Activated T-helper 1 cell treated with anti-CD3 and anti-CD28 coated beads, Interleukin-12 subunit alpha, Interleukin-12 subunit beta, Interleukin-2, Interleukin-4 antibody, amounts not matched to agents 30 ng/mL and 10 ng/mL and 1 ng/mL, durations not matched to agents 14 hours and 24 hours and 36 hours (primary cell): ENCODE measurements at regions not wholly inside any gene's neighbourhood (a gene's known extent, or its start where the extent isn't known, plus 50 kb on each side); places are given as distances from the start of the nearest gene placed in this dataset.

ENCODE experiments used
- DNase-seq: peaks from one replicate; pipeline ENCODE4 v3.0.0; 2021; ENCODE audit warnings: low spot score
- H3K27ac Mint-ChIP-seq: one replicate; pipeline ENCODE4 v1.8.0; 2021; ENCODE audit warnings: mild to moderate bottlenecking, mixed read lengths
- H3K27me3 Mint-ChIP-seq: one replicate; pipeline ENCODE4 v1.8.0; 2022; ENCODE audit warnings: mild to moderate bottlenecking, moderate library complexity, mixed read lengths; ENCODE audit not compliant: insufficient read depth
- H3K36me3 Mint-ChIP-seq: one replicate; pipeline ENCODE4 v1.8.0; 2021; ENCODE audit warnings: low read depth, mixed read lengths
- H3K4me1 Mint-ChIP-seq: one replicate; pipeline ENCODE4 v1.8.0; 2021; ENCODE audit warnings: low read depth, mixed read lengths
- H3K4me3 Mint-ChIP-seq: one replicate; pipeline ENCODE4 v1.8.0; 2021; ENCODE audit warnings: mild to moderate bottlenecking, moderate library complexity, mixed read lengths
- H3K9me3 Mint-ChIP-seq: one replicate; pipeline ENCODE4 v1.8.0; 2021; ENCODE audit warnings: mixed read lengths
- intact Hi-C: fragments of 100-400 bp; cut with micrococcal nuclease; formaldehyde crosslinking; loops from one replicate; pipeline ENCODE4 v1.15.1; 2024

DNA sequence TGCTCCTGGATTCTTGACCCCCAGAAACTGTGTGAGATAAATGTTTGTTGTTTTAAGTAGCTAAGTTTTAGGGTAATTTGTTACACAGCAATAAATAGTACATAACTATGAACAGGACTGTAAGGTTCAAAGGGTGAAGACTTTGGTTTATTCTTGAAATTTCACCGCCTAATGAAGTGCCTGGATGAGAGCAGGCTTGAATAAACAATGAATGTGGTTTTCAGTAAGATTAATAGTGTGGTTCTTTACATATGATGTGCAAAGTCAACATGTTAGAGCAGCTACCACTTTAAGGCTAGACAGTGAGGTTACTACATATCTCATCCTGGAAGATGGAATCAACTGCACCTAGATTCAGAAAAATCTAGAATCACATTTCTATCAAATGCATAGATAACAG is 145.2 kb upstream of the BTG1 start:
- Mint-ChIP-seq H3K27me3 (no peaks in the 10 kb centered on the region), H3K4me3 (no peak overlapping the region), H3K36me3 (no peaks in the 10 kb centered on the region), H3K27ac (no peak overlapping the region), H3K4me1 (no peaks in the 10 kb centered on the region), H3K9me3 (peaks cover 3% of the 10 kb centered on the region)
- no peak for DNase-seq
- intact Hi-C loops = no loop called here

DNA sequence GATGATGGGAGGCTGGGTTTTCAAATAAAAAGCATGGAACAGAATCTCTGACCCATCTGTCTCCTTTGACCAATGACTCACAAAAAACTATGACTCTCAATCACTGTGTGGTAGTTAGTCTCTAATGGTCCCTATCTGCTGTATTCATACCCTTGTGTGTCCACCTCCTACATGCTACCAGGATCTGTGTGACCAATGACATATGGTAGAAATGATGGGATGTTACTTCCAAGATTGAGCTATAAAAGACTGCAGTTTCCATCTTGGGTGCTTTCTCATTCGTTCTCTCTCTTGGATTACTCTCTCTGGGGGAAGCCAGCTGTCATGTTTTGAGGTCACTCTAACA is 144.7 kb upstream of the BTG1 start:
- Mint-ChIP-seq H3K4me3 (no peak overlapping the region), H3K27ac (no peak overlapping the region), H3K4me1 (no peaks in the 10 kb centered on the region), H3K9me3 (no peaks in the 10 kb centered on the region), H3K36me3 (no peaks in the 10 kb centered on the region), H3K27me3 (no peaks in the 10 kb centered on the region)
- no peak for DNase-seq
- intact Hi-C loops = no loop called here

DNA sequence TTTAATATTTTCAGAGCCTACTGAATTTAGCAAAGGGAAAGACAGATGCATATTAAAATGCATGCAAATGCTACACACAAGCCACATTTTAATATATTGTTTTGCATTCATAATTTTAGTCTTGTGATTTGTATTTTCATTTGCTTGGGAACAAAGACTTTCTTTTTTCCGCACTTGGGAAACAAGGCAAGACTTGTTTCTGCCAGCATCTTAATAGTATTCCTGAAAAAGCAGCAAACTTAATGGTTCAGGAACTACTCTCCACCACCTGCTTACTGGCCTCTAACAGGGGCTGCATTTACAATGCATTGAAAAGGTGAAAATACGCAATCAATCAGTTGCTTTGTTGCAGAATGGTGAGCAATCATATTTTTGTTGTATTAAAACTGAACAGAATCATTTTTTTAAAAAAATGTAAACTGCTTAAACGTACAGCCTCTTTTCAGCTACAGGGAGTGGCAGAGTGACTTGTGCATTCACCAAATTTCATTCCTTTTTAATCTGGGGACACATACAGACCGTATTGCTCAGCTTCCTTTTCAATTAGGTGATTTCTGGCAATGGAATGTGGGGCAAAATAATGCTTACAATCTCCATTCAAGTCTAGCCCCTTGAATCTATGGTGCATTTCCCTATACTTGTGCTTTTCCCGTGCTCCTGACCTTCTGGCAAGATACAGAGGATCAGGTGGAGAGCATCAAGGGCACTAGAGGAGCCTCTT is 144.1 kb upstream of the BTG1 start:
- no peaks in the 10 kb centered on the region for H3K9me3 Mint-ChIP-seq
- H3K4me3 Mint-ChIP-seq = no peak overlapping the region
- H3K36me3 Mint-ChIP-seq = no peaks in the 10 kb centered on the region
- intact Hi-C loops = no loop called here
- H3K4me1 Mint-ChIP-seq = no peaks in the 10 kb centered on the region
- H3K27me3 Mint-ChIP-seq = no peaks in the 10 kb centered on the region
- H3K27ac Mint-ChIP-seq = no peak overlapping the region
- DNase-seq = no peak

DNA sequence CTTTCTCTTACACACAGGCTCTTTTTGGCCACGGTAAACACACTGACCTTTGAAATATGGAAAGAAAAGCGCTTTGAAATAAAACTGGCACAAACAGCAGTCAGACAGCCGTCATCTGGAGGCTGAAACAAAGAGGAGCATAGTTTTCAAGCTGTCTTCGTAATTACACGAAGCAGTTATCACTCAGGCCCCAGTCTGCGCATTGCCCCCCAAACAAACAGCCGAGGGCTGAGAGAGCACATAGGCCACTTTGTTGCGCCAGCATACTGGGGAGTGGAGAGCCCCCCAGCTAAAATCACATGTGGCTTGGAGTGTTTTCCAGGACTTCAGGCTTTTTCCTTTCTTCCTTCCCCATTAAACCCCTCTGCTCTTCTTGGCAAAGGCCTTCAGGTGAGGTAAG is 142.9 kb upstream of the BTG1 start:
- H3K4me3 Mint-ChIP-seq = no peak overlapping the region
- H3K27ac Mint-ChIP-seq = no peak overlapping the region
- no peak for DNase-seq
- H3K36me3 Mint-ChIP-seq = no peaks in the 10 kb centered on the region
- no peaks in the 10 kb centered on the region for H3K27me3 Mint-ChIP-seq
- H3K9me3 Mint-ChIP-seq = no peaks in the 10 kb centered on the region
- intact Hi-C loops = no loop called here
- no peaks in the 10 kb centered on the region for H3K4me1 Mint-ChIP-seq

DNA sequence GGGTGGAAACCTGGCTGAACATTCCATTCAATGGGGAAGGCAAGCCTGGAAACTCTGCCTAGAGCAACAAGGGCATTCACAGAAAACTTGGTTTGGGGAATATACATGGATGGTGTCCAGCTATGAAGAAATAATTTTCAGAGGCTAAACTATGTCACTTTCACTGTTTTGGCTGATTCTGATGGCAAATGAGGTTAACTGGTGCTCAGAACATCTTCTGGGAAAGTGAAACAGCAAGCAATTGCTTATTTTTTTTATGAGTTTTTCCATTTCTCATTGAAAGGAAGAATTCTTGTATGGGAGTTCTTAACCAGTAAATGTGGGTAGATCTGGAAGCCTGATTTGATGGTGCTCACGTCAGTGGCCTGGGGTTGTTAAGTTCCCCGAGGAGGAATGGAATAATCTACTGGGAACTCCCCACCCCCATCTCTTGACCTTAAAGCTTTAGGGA is 132.8 kb upstream of the BTG1 start:
- Mint-ChIP-seq H3K27me3 (no peaks in the 10 kb centered on the region), H3K27ac (peak overlapping the region; percentile 37), H3K36me3 (peaks cover 5% of the 10 kb centered on the region), H3K4me3 (no peak overlapping the region), H3K9me3 (peaks cover 10% of the 10 kb centered on the region), H3K4me1 (peaks cover 14% of the 10 kb centered on the region)
- intact Hi-C loops = no loop called here
- DNase-seq = no peak

DNA sequence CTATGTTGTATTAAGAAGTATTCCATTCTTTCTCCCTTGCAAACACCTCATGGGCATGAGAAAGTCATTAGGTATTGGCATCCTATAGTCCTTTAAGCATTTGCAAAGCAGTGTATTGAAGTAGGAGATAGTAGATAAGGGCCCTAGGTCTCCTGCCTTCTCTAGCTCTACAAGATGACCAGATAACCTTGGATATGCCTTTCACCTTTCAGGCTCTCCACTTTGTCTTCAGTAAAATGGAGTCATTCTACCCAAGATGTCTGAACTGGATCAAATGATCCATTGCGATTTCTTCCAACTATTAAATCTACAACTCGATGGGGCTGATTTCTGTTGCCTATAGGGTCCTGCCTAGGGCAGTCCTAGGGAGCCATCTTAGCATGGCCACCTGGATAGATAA is 132.1 kb upstream of the BTG1 start:
- H3K9me3 Mint-ChIP-seq = peaks cover 10% of the 10 kb centered on the region
- H3K27me3 Mint-ChIP-seq = no peaks in the 10 kb centered on the region
- peaks cover 5% of the 10 kb centered on the region for H3K36me3 Mint-ChIP-seq
- intact Hi-C loops = no loop called here
- H3K27ac Mint-ChIP-seq = no peak overlapping the region
- H3K4me3 Mint-ChIP-seq = no peak overlapping the region
- H3K4me1 Mint-ChIP-seq = peaks cover 14% of the 10 kb centered on the region
- no peak for DNase-seq

DNA sequence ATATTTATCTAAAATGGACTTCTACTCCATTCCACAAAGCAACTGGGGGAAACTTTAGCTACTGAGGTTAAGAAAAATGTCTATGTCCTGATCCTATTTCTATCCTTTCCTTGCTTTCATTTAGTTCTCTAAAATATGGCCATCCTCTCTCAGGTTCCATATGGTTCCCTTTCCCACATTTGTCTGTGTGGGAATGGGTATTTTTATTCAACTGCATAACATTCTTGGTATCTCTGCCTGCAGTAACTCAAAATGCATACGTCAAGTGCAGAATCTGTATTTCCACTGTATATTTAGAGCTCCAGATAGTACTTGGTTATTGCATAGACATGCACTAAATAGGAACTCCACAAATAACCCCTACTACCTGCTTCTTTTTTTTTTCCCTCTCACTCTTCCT is 130.6 kb upstream of the BTG1 start:
- intact Hi-C loops = no loop called here
- H3K36me3 Mint-ChIP-seq = peaks cover 5% of the 10 kb centered on the region
- DNase-seq = no peak
- H3K27me3 Mint-ChIP-seq = no peaks in the 10 kb centered on the region
- H3K9me3 Mint-ChIP-seq = peaks cover 10% of the 10 kb centered on the region
- H3K27ac Mint-ChIP-seq = no peak overlapping the region
- H3K4me1 Mint-ChIP-seq = peaks cover 14% of the 10 kb centered on the region
- no peak overlapping the region for H3K4me3 Mint-ChIP-seq

DNA sequence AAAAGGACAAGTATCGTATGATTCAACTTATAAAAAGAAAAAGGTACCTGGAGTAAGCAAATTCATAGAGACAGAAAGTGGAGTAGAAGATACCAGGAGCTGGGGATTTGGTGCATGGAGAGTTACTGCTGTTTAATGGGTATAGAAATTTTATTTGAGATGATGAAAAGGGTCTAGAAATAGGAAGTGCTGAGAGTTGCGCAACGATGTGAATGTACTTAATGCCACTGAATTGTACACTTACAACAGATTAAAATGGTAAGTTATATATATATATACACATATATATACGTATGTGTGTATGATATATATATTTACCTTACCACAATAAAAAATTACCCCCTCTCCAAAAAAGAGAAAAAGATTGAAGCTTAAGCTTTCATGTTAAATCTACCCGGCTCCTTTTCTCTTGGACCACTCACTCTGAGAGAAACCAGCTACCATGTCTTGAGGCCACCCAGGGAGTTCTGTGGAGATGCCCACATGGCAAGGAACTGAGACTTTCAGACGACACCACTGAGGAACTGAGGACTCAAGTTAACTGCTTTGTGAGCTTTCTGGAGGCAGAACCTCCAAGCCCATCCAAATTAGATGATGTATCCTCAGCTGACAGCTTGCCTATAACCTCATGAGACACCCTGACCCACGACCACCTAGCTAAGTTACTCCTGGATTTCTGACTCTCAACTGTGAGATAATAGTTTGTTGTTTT is 130.0 kb upstream of the BTG1 start:
- peaks cover 5% of the 10 kb centered on the region for H3K36me3 Mint-ChIP-seq
- DNase-seq = no peak
- peaks cover 20% of the 10 kb centered on the region for H3K4me1 Mint-ChIP-seq
- peaks cover 16% of the 10 kb centered on the region for H3K9me3 Mint-ChIP-seq
- no peak overlapping the region for H3K27ac Mint-ChIP-seq
- intact Hi-C loops = no loop called here
- no peaks in the 10 kb centered on the region for H3K27me3 Mint-ChIP-seq
- no peak overlapping the region for H3K4me3 Mint-ChIP-seq

DNA sequence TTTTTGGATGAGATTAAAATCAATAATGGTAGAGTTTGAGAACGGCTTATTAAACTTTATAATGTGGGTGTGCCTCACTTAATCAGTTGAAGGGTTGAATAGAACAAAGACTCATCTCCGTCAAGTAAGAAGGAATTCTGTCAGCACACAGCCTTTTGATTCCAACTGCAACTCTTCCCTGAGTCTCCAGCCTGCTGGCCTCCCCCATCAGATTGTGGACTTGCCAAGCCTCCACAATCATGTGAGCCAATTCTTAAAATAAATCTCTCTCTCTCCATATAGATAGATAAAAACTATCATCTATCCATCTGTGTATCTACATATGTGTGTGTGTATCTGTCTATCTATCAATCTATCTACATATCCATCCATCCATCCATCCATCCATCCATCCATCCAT is 127.4 kb upstream of the BTG1 start:
- H3K27ac Mint-ChIP-seq = no peak overlapping the region
- H3K4me1 Mint-ChIP-seq = peaks cover 10% of the 10 kb centered on the region
- H3K36me3 Mint-ChIP-seq = peaks cover 4% of the 10 kb centered on the region
- peaks cover 18% of the 10 kb centered on the region for H3K9me3 Mint-ChIP-seq
- intact Hi-C loops = no loop called here
- no peaks in the 10 kb centered on the region for H3K27me3 Mint-ChIP-seq
- no peak overlapping the region for H3K4me3 Mint-ChIP-seq
- DNase-seq = no peak

DNA sequence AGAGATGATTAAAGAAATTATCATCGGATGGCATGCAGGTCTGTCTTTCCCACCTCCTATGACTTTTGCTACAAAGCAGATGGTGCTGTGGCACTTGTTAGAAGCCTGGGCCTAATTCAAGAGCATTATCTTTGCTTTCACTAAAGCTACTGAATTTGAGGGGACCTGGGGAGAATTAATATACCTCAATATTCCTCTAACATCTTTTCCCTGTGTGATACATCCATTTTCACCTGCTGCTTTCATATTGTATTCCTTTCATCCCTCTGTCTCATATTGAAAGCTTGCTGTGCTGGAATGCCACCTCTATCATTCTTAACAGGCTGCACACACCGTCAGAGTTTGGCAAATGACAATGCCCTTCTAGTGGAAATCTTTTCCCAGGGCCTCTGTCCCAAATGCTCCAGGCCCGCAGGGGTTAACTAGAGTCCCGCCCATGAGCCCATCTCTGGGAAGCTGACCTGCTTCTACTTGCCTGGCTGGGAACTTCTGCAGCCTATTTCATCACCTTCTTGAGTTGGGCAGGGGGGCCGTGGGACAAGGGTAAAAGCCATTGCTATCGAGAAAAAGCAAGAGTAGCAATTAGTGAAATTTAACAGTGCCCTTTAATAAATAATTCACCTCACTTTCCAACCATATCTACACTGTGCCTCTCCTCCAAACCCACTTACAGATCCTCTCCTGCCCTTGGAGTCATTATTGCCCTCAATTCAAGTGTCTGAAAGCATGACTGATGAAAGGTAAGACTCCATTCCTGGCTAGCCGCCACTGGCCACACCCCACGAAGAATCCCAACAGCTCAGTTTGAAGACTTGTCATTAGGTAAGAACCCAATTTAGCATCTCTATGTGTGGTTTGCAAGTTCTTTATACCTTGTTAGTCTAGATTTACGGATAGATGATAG is 126.7 kb upstream of the BTG1 start:
- Mint-ChIP-seq H3K4me1 (peaks cover 7% of the 10 kb centered on the region), H3K4me3 (no peak overlapping the region), H3K36me3 (peaks cover 4% of the 10 kb centered on the region), H3K27ac (no peak overlapping the region), H3K9me3 (peaks cover 13% of the 10 kb centered on the region), H3K27me3 (no peaks in the 10 kb centered on the region)
- no peak for DNase-seq
- intact Hi-C loops = no loop called here

DNA sequence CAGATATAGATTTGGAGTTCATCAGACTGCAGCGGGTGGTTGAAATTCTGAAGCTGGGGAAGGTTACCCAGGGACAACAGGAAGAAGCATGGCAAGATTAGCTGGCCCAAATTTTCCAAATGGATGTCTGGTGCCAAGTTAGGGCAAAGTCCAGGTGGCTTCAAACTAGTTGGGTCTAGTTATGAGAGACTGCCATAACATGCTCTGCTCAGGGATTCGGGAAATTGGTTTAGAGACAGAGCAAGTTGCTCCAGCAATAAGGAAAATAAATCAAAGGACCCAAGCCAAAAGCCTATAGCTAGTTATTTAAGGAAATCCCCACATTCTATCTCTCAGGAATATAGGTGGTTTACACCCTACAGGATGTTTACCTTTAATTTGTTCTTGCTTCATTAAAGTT is 125.7 kb upstream of the BTG1 start:
- H3K27me3 Mint-ChIP-seq = no peaks in the 10 kb centered on the region
- no peak overlapping the region for H3K27ac Mint-ChIP-seq
- H3K36me3 Mint-ChIP-seq = peaks cover 4% of the 10 kb centered on the region
- intact Hi-C loops = no loop called here
- peaks cover 7% of the 10 kb centered on the region for H3K4me1 Mint-ChIP-seq
- H3K9me3 Mint-ChIP-seq = peaks cover 13% of the 10 kb centered on the region
- no peak for DNase-seq
- no peak overlapping the region for H3K4me3 Mint-ChIP-seq

DNA sequence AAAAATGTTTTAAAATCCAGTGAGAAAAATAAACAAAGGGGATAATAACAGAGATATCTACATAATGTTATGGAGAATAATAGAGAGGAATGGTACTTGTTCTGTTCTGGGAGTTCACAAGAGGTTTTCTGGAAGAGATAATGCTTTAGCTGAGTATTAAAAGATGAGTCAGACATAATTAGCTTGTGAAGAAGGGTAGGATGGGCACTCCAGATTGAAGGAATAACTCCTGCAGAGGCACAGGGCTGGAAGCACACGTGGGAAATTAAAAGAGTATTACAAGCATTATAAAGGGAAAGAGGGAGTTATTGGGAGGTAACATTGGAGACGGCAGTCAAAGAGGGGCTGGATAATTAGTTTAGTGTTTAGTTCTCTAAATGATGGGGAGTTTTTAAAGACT is 124.9 kb upstream of the BTG1 start:
- no peak overlapping the region for H3K4me3 Mint-ChIP-seq
- no peak for DNase-seq
- H3K27ac Mint-ChIP-seq = no peak overlapping the region
- H3K27me3 Mint-ChIP-seq = no peaks in the 10 kb centered on the region
- peaks cover 13% of the 10 kb centered on the region for H3K9me3 Mint-ChIP-seq
- H3K36me3 Mint-ChIP-seq = peaks cover 4% of the 10 kb centered on the region
- intact Hi-C loops = no loop called here
- peaks cover 7% of the 10 kb centered on the region for H3K4me1 Mint-ChIP-seq

DNA sequence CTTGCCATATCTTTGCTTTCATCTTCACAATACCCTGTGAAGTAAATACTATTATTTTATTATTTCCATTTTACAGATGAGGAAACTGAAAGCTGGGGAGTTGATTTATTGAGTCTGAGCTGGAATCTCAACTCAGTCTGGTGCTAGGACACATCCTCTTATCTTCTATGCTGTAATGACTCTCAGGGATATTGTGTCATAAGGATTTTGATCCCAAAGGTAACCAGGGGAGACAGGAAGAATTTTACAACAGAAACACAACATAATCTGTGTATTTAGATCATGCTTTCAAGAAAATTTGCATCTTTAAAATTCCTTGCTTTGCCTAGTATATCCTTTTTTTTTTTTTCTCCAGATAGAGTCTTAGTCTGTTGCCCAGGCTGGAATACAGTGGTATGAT is 123.3 kb upstream of the BTG1 start:
- no peaks in the 10 kb centered on the region for H3K27me3 Mint-ChIP-seq
- DNase-seq = no peak
- H3K27ac Mint-ChIP-seq = no peak overlapping the region
- peaks cover 3% of the 10 kb centered on the region for H3K36me3 Mint-ChIP-seq
- peaks cover 11% of the 10 kb centered on the region for H3K9me3 Mint-ChIP-seq
- intact Hi-C loops = loop anchor here (1.0 kb wide), 1 partner anchor 16 kb away; no protein-coding TSS in a partner anchor
- no peak overlapping the region for H3K4me3 Mint-ChIP-seq
- H3K4me1 Mint-ChIP-seq = peaks cover 7% of the 10 kb centered on the region
